ENCODE measurements at regions not wholly inside any gene's neighbourhood (a gene's known extent, or its start where the extent isn't known, plus 50 kb on each side); places are given as distances from the start of the nearest gene placed in this dataset.

DNA sequence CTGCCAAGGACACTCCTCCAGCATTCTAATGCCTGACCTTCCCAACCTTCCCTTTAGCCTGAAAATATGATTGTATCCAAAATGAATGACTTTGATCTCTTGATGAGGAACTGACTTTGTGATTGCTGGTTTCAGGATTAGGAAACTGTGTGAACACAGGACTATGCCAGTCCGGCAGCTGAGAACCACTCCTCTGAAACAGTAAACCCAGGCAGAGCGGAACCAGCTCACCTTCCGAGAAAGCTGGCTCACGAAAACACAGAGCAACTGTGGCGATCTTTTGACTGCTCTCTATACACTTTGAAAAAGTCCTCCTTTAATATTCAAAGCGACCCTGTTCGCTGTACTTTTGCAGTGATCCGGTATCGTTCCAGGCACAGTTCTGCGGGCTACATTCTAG lies 258.8 kb upstream of the IRS2 start:
- TF ChIP-seq, protein P1, sequence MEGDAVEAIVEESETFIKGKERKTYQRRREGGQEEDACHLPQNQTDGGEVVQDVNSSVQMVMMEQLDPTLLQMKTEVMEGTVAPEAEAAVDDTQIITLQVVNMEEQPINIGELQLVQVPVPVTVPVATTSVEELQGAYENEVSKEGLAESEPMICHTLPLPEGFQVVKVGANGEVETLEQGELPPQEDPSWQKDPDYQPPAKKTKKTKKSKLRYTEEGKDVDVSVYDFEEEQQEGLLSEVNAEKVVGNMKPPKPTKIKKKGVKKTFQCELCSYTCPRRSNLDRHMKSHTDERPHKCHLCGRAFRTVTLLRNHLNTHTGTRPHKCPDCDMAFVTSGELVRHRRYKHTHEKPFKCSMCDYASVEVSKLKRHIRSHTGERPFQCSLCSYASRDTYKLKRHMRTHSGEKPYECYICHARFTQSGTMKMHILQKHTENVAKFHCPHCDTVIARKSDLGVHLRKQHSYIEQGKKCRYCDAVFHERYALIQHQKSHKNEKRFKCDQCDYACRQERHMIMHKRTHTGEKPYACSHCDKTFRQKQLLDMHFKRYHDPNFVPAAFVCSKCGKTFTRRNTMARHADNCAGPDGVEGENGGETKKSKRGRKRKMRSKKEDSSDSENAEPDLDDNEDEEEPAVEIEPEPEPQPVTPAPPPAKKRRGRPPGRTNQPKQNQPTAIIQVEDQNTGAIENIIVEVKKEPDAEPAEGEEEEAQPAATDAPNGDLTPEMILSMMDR (conservative IDR thresholded peaks at IDR 0.05 in 1 of 2, IDR thresholded peaks at IDR 0.05 in 1 of 2; ENCODE audit: extremely low read depth in 1 of 2, insufficient read depth in 1 of 2, low read depth in 1 of 2, low read length in 2 of 2): no peak
- TF ChIP-seq EZH2 (IDR thresholded peaks at IDR 0.05; ENCODE audit: borderline replicate concordance, low read length): no peak
